Sigmoid colon (tissue), 4 donors: ENCODE measurements at regions not wholly inside any gene's neighbourhood (a gene's known extent, or its start where the extent isn't known, plus 50 kb on each side); places are given as distances from the start of the nearest gene placed in this dataset.

Experiments
- EP300 ChIP-seq, 4 donors: sonication (generic); formaldehyde crosslinking; IDR thresholded peaks; one replicate each; pipeline ENCODE4 v1.6.1; 2017; ENCODE audit warnings: antibody characterized with exemption in 4 of 4
- POLR2A ChIP-seq, 2 donors: fragments of 450-650 bp; IDR thresholded peaks; one replicate each; pipeline ENCODE4 v1.6.1; 2016; ENCODE audit warnings: antibody characterized with exemption in 2 of 2, mild to moderate bottlenecking in 2 of 2, moderate library complexity in 2 of 2
- POLR2AphosphoS5 ChIP-seq, 4 donors: sonication (generic); formaldehyde crosslinking; IDR thresholded peaks; one replicate each; pipeline ENCODE4 v1.6.1; 2017; ENCODE audit warnings: antibody characterized with exemption in 4 of 4
- TF ChIP-seq, protein P1 (sequence below), 4 experiments: fragments of 450-650 bp in 3 of 4; fragments of 200-600 bp in 1 of 4; IDR thresholded peaks; one replicate each; pipeline ENCODE4 v1.5.1; 2016 to 2019; ENCODE audit warnings: antibody characterized with exemption in 4 of 4, mild to moderate bottlenecking in 3 of 4, moderate library complexity in 2 of 4

DNA sequence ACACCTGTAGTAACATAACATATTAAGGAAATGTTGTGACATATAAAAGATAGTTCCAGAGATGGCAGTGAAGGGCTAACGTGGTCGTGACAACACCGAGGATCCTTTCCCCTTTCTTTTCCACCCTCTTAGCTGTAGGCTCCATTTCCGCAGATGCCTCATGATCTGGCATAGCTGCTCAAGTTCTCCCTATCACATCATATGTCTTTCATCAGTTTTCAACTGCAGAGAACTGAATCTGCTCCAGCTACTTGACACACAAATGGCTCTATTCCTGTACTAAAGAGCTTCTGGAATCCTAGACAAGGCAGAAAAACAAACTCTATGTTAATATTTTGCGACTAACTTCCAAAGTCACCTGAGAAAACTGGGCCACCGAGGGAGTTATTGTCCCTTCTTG lies 275.0 kb upstream of the SLCO3A1 start:
- TF ChIP-seq, protein P1, sequence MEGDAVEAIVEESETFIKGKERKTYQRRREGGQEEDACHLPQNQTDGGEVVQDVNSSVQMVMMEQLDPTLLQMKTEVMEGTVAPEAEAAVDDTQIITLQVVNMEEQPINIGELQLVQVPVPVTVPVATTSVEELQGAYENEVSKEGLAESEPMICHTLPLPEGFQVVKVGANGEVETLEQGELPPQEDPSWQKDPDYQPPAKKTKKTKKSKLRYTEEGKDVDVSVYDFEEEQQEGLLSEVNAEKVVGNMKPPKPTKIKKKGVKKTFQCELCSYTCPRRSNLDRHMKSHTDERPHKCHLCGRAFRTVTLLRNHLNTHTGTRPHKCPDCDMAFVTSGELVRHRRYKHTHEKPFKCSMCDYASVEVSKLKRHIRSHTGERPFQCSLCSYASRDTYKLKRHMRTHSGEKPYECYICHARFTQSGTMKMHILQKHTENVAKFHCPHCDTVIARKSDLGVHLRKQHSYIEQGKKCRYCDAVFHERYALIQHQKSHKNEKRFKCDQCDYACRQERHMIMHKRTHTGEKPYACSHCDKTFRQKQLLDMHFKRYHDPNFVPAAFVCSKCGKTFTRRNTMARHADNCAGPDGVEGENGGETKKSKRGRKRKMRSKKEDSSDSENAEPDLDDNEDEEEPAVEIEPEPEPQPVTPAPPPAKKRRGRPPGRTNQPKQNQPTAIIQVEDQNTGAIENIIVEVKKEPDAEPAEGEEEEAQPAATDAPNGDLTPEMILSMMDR (IDR thresholded peaks at IDR 0.05): no peak
- TF ChIP-seq POLR2AphosphoS5 (IDR thresholded peaks at IDR 0.05): no peak
- no peak for TF ChIP-seq POLR2A (IDR thresholded peaks at IDR 0.05)
- TF ChIP-seq EP300 (IDR thresholded peaks at IDR 0.05): no peak
